DND-41 (cell line): ENCODE measurements at regions not wholly inside any gene's neighbourhood (a gene's known extent, or its start where the extent isn't known, plus 50 kb on each side); places are given as distances from the start of the nearest gene placed in this dataset.

Experiments
- CTCF ChIP-seq: IDR thresholded peaks from 2 replicates; pipeline ENCODE4 v1.5.1; 2012; ENCODE audit warnings: borderline replicate concordance, low read length, moderate library complexity, mild to moderate bottlenecking; ENCODE audit not compliant: poor library complexity, severe bottlenecking; ENCODE audit errors: extremely low read depth
- EZH2 ChIP-seq: IDR thresholded peaks from 3 replicates; pipeline ENCODE4 v1.6.1; 2012; ENCODE audit warnings: borderline replicate concordance, low read depth, mild to moderate bottlenecking, moderate library complexity, low read length, inconsistent platforms; ENCODE audit not compliant: severe bottlenecking

DNA sequence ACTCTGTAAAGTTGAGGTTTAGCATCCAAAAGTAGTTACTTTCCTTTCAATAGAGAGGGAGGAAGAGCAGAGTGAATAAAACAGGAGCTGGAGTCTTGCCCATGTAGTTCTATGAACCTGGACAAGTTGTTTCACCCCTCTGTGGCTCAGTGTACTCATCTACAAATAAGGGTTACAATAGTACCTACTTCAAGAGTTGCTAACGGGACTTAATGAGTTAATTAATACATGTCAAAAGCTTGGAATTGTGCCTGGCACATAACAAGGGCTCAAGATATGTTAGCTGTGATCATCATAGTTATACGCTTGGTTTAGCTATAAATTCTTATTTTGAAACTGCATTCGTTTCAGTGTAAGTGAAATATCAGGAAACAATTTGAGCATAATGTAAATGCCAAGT, 388.5 kb upstream of the THBS1 start:
- TF ChIP-seq CTCF = no peak
- TF ChIP-seq EZH2 = no peak
